ENCODE measurements at regions not wholly inside any gene's neighbourhood (a gene's known extent, or its start where the extent isn't known, plus 50 kb on each side); places are given as distances from the start of the nearest gene placed in this dataset.
A peak's percentile ranks its signal among the peaks of the same experiment; 100 is the strongest.

DNA sequence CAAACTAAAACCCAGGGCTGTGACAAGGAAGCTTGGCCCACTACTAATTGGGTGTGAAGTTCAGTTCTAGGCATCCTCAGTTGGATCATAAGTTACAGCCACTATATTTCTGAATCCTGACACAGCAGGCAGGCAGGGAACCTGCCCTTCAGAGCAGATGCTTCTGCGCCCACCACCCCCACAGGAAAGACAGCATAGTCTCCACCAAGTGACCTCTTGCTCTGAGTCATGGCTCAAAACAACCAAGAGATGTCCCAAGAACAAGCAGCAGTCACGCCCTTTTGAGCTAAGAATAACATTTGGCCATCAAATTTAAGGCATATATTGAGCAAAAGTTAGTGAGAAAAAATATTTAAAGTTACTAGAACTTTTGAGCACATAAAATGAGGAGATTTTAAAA is 170.7 kb upstream of the SMARCAD1 start:
- Histone ChIP-seq H3K4me1 (ENCODE audit: insufficient read depth) (no peaks in the 10 kb centered on the region), H3K27ac (ENCODE audit: low read depth) (no peak overlapping the region), H2AFZ (no peak overlapping the region; the same call in 1 of the 2 replicates), H3K4me3 (no peak overlapping the region), H3K4me2 (no peak overlapping the region), H3K79me2 (replicated peaks; ENCODE audit: insufficient read depth) (no peaks in the 10 kb centered on the region), H3K27me3 (ENCODE audit: insufficient read depth) (no peaks in the 10 kb centered on the region), H3F3A (replicated peaks; ENCODE audit: low read depth) (no peaks in the 10 kb centered on the region), H3K36me3 (ENCODE audit: insufficient read depth) (no peaks in the 10 kb centered on the region), H3K9me2 (ENCODE audit: insufficient read depth) (no peaks in the 10 kb centered on the region), H4K20me1 (replicated peaks; ENCODE audit: insufficient read depth) (no peaks in the 10 kb centered on the region)
- ATAC-seq (peak; percentile 51), DNase-seq (ENCODE audit: low spot score) (peak; percentile 14)
- H3K27me3 Mint-ChIP-seq (ENCODE audit: insufficient read depth, low read depth, poor library complexity) = no peaks in the 10 kb centered on the region
- no peak overlapping the region for H3K4me3 Mint-ChIP-seq
- TF ChIP-seq, protein P1, sequence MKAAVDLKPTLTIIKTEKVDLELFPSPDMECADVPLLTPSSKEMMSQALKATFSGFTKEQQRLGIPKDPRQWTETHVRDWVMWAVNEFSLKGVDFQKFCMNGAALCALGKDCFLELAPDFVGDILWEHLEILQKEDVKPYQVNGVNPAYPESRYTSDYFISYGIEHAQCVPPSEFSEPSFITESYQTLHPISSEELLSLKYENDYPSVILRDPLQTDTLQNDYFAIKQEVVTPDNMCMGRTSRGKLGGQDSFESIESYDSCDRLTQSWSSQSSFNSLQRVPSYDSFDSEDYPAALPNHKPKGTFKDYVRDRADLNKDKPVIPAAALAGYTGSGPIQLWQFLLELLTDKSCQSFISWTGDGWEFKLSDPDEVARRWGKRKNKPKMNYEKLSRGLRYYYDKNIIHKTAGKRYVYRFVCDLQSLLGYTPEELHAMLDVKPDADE (IDR thresholded peaks at IDR 0.05) = no peak
- no peak for TF ChIP-seq ZNF114 (CRISPR knock-in tag; IDR thresholded peaks at IDR 0.05)
- no peak for TF ChIP-seq EZH2phosphoT487 (IDR thresholded peaks at IDR 0.05; ENCODE audit: unreplicated experiment)
- no peak for TF ChIP-seq JUNB (IDR thresholded peaks at IDR 0.05; ENCODE audit: unreplicated experiment)
- TF ChIP-seq POLR2AphosphoS5 (IDR thresholded peaks at IDR 0.05; ENCODE audit: low read depth) = no peak
- no peak for TF ChIP-seq EZH2 (IDR thresholded peaks at IDR 0.05; ENCODE audit: low read depth, unreplicated experiment)
- TF ChIP-seq ZNF331 (CRISPR knock-in tag; IDR thresholded peaks at IDR 0.05; ENCODE audit: low read depth) = no peak
- TF ChIP-seq NANOG (IDR thresholded peaks at IDR 0.05; ENCODE audit: borderline replicate concordance) = no peak
- TF ChIP-seq, protein P2, sequence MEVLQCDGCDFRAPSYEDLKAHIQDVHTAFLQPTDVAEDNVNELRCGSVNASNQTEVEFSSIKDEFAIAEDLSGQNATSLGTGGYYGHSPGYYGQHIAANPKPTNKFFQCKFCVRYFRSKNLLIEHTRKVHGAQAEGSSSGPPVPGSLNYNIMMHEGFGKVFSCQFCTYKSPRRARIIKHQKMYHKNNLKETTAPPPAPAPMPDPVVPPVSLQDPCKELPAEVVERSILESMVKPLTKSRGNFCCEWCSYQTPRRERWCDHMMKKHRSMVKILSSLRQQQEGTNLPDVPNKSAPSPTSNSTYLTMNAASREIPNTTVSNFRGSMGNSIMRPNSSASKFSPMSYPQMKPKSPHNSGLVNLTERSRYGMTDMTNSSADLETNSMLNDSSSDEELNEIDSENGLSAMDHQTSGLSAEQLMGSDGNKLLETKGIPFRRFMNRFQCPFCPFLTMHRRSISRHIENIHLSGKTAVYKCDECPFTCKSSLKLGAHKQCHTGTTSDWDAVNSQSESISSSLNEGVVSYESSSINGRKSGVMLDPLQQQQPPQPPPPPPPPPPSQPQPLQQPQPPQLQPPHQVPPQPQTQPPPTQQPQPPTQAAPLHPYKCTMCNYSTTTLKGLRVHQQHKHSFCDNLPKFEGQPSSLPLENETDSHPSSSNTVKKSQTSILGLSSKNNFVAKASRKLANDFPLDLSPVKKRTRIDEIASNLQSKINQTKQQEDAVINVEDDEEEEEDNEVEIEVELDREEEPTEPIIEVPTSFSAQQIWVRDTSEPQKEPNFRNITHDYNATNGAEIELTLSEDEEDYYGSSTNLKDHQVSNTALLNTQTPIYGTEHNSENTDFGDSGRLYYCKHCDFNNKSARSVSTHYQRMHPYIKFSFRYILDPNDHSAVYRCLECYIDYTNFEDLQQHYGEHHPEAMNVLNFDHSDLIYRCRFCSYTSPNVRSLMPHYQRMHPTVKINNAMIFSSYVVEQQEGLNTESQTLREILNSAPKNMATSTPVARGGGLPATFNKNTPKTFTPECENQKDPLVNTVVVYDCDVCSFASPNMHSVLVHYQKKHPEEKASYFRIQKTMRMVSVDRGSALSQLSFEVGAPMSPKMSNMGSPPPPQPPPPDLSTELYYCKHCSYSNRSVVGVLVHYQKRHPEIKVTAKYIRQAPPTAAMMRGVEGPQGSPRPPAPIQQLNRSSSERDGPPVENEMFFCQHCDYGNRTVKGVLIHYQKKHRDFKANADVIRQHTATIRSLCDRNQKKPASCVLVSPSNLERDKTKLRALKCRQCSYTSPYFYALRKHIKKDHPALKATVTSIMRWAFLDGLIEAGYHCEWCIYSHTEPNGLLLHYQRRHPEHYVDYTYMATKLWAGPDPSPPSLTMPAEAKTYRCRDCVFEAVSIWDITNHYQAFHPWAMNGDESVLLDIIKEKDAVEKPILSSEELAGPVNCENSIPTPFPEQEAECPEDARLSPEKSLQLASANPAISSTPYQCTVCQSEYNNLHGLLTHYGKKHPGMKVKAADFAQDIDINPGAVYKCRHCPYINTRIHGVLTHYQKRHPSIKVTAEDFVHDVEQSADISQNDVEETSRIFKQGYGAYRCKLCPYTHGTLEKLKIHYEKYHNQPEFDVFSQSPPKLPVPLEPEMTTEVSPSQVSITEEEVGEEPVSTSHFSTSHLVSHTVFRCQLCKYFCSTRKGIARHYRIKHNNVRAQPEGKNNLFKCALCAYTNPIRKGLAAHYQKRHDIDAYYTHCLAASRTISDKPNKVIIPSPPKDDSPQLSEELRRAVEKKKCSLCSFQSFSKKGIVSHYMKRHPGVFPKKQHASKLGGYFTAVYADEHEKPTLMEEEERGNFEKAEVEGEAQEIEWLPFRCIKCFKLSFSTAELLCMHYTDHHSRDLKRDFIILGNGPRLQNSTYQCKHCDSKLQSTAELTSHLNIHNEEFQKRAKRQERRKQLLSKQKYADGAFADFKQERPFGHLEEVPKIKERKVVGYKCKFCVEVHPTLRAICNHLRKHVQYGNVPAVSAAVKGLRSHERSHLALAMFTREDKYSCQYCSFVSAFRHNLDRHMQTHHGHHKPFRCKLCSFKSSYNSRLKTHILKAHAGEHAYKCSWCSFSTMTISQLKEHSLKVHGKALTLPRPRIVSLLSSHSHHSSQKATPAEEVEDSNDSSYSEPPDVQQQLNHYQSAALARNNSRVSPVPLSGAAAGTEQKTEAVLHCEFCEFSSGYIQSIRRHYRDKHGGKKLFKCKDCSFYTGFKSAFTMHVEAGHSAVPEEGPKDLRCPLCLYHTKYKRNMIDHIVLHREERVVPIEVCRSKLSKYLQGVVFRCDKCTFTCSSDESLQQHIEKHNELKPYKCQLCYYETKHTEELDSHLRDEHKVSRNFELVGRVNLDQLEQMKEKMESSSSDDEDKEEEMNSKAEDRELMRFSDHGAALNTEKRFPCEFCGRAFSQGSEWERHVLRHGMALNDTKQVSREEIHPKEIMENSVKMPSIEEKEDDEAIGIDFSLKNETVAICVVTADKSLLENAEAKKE (CRISPR knock-in tag; IDR thresholded peaks at IDR 0.05) = no peak
- no peak for TF ChIP-seq CREB1 (CRISPR knock-in tag; IDR thresholded peaks at IDR 0.05; ENCODE audit: low read depth)
- TF ChIP-seq STAT1 (IDR thresholded peaks at IDR 0.05; ENCODE audit: unreplicated experiment) = no peak
- TF ChIP-seq, protein P3, sequence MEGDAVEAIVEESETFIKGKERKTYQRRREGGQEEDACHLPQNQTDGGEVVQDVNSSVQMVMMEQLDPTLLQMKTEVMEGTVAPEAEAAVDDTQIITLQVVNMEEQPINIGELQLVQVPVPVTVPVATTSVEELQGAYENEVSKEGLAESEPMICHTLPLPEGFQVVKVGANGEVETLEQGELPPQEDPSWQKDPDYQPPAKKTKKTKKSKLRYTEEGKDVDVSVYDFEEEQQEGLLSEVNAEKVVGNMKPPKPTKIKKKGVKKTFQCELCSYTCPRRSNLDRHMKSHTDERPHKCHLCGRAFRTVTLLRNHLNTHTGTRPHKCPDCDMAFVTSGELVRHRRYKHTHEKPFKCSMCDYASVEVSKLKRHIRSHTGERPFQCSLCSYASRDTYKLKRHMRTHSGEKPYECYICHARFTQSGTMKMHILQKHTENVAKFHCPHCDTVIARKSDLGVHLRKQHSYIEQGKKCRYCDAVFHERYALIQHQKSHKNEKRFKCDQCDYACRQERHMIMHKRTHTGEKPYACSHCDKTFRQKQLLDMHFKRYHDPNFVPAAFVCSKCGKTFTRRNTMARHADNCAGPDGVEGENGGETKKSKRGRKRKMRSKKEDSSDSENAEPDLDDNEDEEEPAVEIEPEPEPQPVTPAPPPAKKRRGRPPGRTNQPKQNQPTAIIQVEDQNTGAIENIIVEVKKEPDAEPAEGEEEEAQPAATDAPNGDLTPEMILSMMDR (conservative IDR thresholded peaks at IDR 0.05; ENCODE audit: low read depth in 2 of 2) = no peak
- TF ChIP-seq, protein P4, sequence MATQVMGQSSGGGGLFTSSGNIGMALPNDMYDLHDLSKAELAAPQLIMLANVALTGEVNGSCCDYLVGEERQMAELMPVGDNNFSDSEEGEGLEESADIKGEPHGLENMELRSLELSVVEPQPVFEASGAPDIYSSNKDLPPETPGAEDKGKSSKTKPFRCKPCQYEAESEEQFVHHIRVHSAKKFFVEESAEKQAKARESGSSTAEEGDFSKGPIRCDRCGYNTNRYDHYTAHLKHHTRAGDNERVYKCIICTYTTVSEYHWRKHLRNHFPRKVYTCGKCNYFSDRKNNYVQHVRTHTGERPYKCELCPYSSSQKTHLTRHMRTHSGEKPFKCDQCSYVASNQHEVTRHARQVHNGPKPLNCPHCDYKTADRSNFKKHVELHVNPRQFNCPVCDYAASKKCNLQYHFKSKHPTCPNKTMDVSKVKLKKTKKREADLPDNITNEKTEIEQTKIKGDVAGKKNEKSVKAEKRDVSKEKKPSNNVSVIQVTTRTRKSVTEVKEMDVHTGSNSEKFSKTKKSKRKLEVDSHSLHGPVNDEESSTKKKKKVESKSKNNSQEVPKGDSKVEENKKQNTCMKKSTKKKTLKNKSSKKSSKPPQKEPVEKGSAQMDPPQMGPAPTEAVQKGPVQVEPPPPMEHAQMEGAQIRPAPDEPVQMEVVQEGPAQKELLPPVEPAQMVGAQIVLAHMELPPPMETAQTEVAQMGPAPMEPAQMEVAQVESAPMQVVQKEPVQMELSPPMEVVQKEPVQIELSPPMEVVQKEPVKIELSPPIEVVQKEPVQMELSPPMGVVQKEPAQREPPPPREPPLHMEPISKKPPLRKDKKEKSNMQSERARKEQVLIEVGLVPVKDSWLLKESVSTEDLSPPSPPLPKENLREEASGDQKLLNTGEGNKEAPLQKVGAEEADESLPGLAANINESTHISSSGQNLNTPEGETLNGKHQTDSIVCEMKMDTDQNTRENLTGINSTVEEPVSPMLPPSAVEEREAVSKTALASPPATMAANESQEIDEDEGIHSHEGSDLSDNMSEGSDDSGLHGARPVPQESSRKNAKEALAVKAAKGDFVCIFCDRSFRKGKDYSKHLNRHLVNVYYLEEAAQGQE (IDR thresholded peaks at IDR 0.05; ENCODE audit: unreplicated experiment) = no peak
- H3K4me1 Mint-ChIP-seq = peaks cover 10% of the 10 kb centered on the region
- H3K36me3 Mint-ChIP-seq (ENCODE audit: low read depth) = no peaks in the 10 kb centered on the region
- H3K9me3 Mint-ChIP-seq = no peaks in the 10 kb centered on the region
- no peak overlapping the region for H3K27ac Mint-ChIP-seq

Measured in GM23338 (cell line).